ENCODE measurements at regions not wholly inside any gene's neighbourhood (a gene's known extent, or its start where the extent isn't known, plus 50 kb on each side); places are given as distances from the start of the nearest gene placed in this dataset.
"Not testable (repeated sequence)": the region's sequence is repeated elsewhere in the genome, so short reads cannot be mapped to it uniquely, and the experiment has no call there.

GRCh38 chr16:29258946-29259634 lies 147.4 kb downstream of the NPIPB11 start:
- TF ChIP-seq CTCF, EP300, POLR2AphosphoS5, POLR2A (IDR thresholded peaks at IDR 0.05): not testable (repeated sequence)

Measured in suprapubic skin (tissue), 4 donors.